ENCODE measurements at regions not wholly inside any gene's neighbourhood (a gene's known extent, or its start where the extent isn't known, plus 50 kb on each side); places are given as distances from the start of the nearest gene placed in this dataset.

GRCh38 chr9:78898234-78898633 lies 601.3 kb downstream of the PSAT1 start:
- H3K36me3 ChIP-seq (ENCODE audit: insufficient read depth, low read length, poor library complexity, severe bottlenecking), result no peaks in the 10 kb centered on the region
- CTCF ChIA-PET, result no interaction called here
- no peaks in the 10 kb centered on the region for H3K27me3 ChIP-seq (replicated peaks; ENCODE audit: insufficient read depth, low read depth, low read length, poor library complexity)
- no peak for TF ChIP-seq CTCF (conservative IDR thresholded peaks at IDR 0.05; ENCODE audit: low read depth, low read length)
- TF ChIP-seq EZH2 (IDR thresholded peaks at IDR 0.05; ENCODE audit: borderline replicate concordance, low read depth, low read length, poor library complexity, severe bottlenecking), result no peak
- H3K27ac ChIP-seq (ENCODE audit: low read depth, low read length, poor library complexity, severe bottlenecking), result no peak overlapping the region
- H3K4me3 ChIP-seq (ENCODE audit: low read depth, low read length, poor library complexity, severe bottlenecking), result no peak overlapping the region
- H3K4me1 ChIP-seq (ENCODE audit: insufficient read depth, low read length, poor library complexity, severe bottlenecking), result peaks cover 15% of the 10 kb centered on the region
- intact Hi-C loops (cut with micrococcal nuclease; ENCODE audit: unreplicated experiment), result no loop called here
- no peaks in the 10 kb centered on the region for H3K9me3 ChIP-seq (ENCODE audit: low read depth, low read length, poor library complexity, severe bottlenecking)
- no peak for DNase-seq (ENCODE audit: low spot score)
- POLR2A ChIA-PET (ENCODE audit: low non-redundant PET), result no interaction called here
- BruUV-seq (replicated peaks), result no TSS peak

GRCh38 chr9:78899006-78899405 lies 602.1 kb downstream of the PSAT1 start:
- H3K27ac ChIP-seq (ENCODE audit: low read depth, low read length, poor library complexity, severe bottlenecking), result no peak overlapping the region
- intact Hi-C loops (cut with micrococcal nuclease; ENCODE audit: unreplicated experiment), result no loop called here
- no peaks in the 10 kb centered on the region for H3K27me3 ChIP-seq (replicated peaks; ENCODE audit: insufficient read depth, low read depth, low read length, poor library complexity)
- no peak for DNase-seq (ENCODE audit: low spot score)
- no peaks in the 10 kb centered on the region for H3K36me3 ChIP-seq (ENCODE audit: insufficient read depth, low read length, poor library complexity, severe bottlenecking)
- CTCF ChIA-PET, result no interaction called here
- no TSS peak for BruUV-seq (replicated peaks)
- POLR2A ChIA-PET (ENCODE audit: low non-redundant PET), result no interaction called here
- no peak overlapping the region for H3K4me3 ChIP-seq (ENCODE audit: low read depth, low read length, poor library complexity, severe bottlenecking)
- TF ChIP-seq EZH2 (IDR thresholded peaks at IDR 0.05; ENCODE audit: borderline replicate concordance, low read depth, low read length, poor library complexity, severe bottlenecking), result no peak
- TF ChIP-seq CTCF (conservative IDR thresholded peaks at IDR 0.05; ENCODE audit: low read depth, low read length), result no peak
- no peaks in the 10 kb centered on the region for H3K9me3 ChIP-seq (ENCODE audit: low read depth, low read length, poor library complexity, severe bottlenecking)
- H3K4me1 ChIP-seq (ENCODE audit: insufficient read depth, low read length, poor library complexity, severe bottlenecking), result peaks cover 15% of the 10 kb centered on the region

GRCh38 chr9:78900500-78900899 lies 603.6 kb downstream of the PSAT1 start:
- TF ChIP-seq EZH2 (IDR thresholded peaks at IDR 0.05; ENCODE audit: borderline replicate concordance, low read depth, low read length, poor library complexity, severe bottlenecking) (no peak), CTCF (conservative IDR thresholded peaks at IDR 0.05; ENCODE audit: low read depth, low read length) (no peak)
- H3K27me3 ChIP-seq (replicated peaks; ENCODE audit: insufficient read depth, low read depth, low read length, poor library complexity), result no peaks in the 10 kb centered on the region
- BruUV-seq (replicated peaks), result no TSS peak
- peaks cover 12% of the 10 kb centered on the region for H3K4me1 ChIP-seq (ENCODE audit: insufficient read depth, low read length, poor library complexity, severe bottlenecking)
- H3K36me3 ChIP-seq (ENCODE audit: insufficient read depth, low read length, poor library complexity, severe bottlenecking), result no peaks in the 10 kb centered on the region
- POLR2A ChIA-PET (ENCODE audit: low non-redundant PET), result no interaction called here
- no peak for DNase-seq (ENCODE audit: low spot score)
- no peaks in the 10 kb centered on the region for H3K9me3 ChIP-seq (ENCODE audit: low read depth, low read length, poor library complexity, severe bottlenecking)
- intact Hi-C loops (cut with micrococcal nuclease; ENCODE audit: unreplicated experiment), result no loop called here
- H3K4me3 ChIP-seq (ENCODE audit: low read depth, low read length, poor library complexity, severe bottlenecking), result no peak overlapping the region
- CTCF ChIA-PET, result no interaction called here
- H3K27ac ChIP-seq (ENCODE audit: low read depth, low read length, poor library complexity, severe bottlenecking), result no peak overlapping the region

Data from A673 (cell line).